ENCODE measurements at regions not wholly inside any gene's neighbourhood (a gene's known extent, or its start where the extent isn't known, plus 50 kb on each side); places are given as distances from the start of the nearest gene placed in this dataset.

DNA sequence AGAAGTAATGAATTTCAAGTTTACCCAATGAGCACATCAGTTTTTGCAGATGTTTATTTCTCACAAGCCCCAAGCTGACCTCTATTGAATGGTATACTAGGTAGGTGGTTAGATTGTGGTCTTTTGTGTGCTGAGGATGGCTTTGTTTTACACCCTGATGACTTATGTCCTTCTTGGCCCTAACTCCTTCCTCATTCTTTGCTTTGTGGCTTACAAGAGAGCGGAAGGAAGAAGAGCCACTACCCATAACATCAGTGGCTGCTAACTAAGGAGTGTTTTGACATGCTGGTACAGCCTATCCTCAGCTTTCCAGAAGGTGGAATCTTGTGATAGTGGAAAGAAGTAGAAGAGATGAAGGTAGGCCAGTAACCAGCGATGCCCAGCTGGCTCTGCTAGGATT is 85.7 kb upstream of the NTRK2 start:
- no peak for DNase-seq (ENCODE audit: low read depth)

DNA sequence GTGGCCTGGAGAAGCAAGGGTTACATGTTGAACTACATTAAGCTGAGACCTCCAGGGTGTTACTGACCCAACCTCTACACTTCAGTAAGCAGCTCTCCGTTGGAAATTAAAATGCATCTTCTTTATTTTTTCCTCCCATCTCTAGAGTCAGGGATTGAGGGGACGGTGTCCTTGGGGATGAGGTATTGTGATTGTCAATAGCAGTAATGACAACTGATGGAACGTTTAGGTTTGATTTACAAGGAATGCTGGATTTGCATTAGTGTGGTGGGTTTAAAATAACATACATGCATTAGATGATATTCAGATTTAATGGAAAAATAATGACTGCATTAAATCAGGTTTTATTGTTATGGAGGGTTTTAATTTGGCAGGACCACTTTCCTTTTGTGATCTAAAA is 82.9 kb upstream of the NTRK2 start:
- DNase-seq (ENCODE audit: low read depth) = no peak

DNA sequence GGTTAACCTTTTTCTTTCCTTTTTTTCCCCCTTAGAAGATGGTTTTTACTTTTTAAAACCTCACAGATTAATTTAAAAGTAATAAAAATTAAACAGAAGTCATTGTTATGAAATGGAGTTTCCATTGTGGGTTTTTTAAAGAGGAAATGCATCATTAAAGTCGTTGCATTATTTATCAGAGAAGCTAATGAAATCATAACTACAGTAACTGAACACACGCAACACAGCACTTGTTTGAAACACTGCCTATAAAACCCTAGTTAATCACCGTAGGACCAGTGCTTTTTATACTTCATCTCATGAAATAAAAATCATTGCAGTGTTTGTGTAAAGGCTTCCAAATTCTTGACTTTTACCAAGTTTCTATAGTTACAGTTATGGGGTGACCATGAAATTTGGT is 82.4 kb upstream of the NTRK2 start:
- DNase-seq (ENCODE audit: low read depth) = no peak

DNA sequence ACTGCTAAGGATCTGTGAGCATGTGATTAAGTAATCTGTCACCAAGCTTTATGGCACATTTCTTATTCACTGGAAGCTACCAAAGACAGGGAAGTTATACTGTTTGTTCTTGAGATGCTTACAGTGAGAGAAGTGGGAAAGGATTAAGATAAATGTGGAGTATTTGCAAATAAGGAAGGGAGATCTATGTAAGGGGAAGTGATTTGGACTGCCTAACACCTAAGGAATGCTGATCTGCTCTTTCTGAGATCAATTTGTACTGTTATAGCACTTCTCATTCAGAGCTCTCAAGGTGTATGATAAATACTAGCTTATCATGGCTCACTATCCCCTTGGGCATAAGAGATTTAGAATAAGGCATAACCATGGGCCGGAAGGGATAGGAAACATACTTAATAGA is 80.0 kb upstream of the NTRK2 start:
- no peak for DNase-seq (ENCODE audit: low read depth)

DNA sequence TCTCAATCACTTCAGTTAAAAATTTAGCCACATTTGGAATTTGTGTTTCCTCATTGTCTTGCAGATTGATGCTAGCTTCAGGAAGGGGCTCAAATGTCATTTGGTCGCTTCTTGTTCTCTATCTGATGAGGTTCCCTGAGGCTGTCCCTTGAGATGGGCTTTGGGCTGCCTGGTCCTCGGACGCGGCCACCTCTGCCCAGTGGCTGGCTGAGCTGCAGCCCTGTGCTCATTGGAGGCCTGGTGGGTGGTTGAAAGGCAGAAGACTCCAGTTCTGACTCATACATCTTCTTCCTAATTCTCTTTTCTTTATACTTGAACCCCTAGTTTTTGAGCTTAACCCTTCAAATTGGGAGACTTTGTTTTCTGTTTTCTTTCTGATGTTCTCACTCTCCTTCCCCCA is 78.8 kb upstream of the NTRK2 start:
- DNase-seq (ENCODE audit: low read depth) = no peak

DNA sequence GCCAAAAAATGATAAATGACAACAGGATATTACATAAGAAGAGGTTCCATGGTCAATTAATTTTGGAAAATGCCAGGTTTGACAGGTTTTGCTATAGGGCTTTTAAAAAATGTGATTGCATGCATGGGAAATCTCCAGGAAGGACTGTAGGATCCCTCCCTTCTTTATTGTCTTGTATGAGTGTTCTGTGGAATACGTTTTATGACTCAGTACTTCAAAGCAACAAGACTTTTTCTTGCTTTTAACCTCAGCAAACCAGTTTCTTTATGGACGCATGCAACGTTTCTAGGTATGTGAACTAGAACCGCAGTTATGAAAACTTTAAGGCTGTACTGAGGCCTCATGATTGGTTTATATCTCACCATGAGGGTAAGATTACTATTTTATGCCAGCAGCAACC is 76.6 kb upstream of the NTRK2 start:
- no peak for DNase-seq (ENCODE audit: low read depth)

DNA sequence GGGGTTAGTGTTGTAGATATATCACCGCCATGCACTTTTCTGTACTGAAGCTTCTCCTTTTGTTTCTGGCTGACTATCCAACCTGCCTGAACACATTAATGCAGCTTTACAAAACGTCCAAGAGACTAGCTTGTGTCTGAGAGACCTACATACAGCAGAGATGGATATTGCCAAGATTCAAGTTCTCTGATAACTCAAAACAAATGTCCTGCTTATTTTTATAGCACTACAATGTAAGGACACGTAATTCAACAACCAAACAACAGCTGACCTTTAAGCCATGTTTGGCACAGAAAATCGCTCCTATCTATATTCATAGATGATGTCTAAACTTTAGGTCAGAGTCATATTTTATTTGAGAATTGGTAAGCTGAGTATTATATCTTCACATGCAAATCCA is 76.2 kb upstream of the NTRK2 start:
- DNase-seq (ENCODE audit: low read depth) = no peak

DNA sequence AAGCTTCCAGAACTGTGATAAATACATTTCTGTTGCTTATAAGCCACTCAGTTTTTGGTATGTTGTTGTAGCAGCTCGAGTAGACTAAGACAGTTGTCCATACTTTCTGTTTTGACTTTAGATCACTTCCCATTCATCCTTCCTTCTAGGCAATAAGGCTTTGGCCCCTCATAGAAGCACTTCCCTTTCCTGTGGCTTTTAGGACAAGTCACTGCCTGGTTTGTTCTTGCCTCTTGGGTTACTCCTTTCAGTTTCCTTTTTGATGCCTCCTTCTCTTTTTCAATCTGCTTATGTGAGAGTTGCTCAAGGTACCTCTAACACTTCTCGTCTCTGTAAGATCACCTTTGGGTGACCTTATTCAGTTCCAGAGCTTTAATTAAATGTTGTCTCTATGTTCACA is 72.4 kb upstream of the NTRK2 start:
- no peak for DNase-seq (ENCODE audit: low read depth)

DNA sequence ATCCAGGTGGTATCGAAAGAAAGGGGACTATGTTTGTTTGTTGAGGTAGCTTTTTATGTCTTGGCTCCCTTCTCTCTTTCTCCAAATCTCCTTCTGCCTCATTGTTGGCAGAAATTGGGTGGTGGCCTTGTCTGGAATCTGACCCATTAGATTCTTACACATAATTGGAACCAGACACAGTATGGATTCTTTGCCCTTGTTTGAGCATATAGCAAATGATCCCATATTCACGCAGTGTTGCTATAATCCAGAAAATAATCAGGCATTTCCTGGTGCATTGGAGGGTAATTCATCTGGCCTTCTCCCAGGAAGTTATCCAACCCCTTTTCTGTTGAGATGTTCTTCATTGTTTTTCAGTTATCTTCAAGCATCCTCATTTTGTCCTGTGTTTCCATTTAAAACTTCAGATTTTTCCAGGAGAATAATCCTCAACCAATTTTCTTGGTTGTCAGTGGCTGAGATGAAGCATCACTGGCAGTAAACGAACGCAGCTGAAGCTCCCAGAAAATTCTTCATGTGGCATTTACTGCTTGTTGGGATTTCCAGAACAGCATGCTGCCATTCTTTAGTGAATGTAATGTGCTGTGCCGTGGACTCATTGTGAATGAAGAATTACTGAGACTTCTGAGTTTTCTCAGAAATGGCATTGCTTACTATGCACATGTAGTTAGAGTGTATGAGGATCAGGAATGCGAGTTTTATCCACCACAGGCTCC is 70.5 kb upstream of the NTRK2 start:
- no peak for DNase-seq (ENCODE audit: low read depth)

DNA sequence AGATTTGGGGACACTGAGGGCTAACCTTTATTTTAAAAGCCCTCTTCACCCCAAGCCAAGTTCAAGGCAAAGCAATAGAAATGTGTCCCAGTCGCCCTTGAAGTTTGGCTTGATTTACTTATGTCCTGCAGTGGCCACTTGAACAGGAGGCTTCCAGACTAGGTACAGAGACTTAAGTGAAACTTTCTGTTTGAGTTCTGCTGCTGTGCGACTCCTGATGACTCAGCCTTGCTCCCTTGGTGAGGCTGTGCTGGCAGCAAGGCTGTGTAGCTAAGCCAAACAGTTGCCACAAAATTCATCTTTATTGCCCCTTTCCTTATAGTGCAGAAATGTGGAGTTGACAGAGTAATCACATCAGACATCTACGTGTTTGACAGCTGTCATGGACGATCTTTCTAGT is 68.8 kb upstream of the NTRK2 start:
- DNase-seq (ENCODE audit: low read depth) = no peak

DNA sequence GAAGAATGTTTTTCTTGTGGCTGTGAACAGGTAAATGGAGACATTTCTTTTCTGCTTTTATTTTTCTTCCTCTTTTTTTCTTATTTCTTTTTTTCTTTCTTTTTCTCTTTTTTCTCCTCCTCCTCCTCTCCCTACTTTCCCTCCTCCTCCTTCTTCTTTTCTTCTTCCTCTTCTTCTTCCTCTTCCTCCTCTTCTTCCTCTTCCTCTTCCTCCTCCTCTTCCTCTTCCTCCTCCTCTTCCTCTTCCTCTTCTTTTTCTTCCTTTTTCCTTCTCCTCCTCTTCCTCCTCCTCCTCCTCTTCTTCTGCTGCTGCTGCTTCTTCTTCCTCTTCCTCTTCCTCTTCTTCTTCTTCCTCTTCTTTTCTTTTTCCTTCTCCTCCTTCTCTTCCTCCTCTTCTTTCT is 65.3 kb upstream of the NTRK2 start:
- DNase-seq (ENCODE audit: low read depth) = no peak

DNA sequence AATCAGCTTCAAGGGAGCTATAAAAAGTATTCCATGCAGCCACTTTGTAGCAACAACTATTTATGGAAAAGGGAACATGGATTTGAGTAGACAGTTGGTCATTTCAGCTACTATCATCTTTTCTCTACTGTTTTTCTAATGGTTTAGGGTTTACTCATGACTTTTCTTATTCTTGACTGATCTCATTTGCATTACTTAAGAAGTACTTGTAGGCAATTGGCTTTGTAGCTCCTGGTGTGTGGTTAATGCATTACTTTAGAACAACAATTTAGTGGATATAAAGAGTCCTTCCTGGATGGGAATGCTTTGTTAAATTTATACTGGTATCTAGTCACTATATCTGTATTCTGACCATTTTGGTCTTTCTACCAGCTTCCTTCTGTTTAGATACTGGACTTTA is 59.8 kb upstream of the NTRK2 start:
- DNase-seq (ENCODE audit: low read depth) = no peak

DNA sequence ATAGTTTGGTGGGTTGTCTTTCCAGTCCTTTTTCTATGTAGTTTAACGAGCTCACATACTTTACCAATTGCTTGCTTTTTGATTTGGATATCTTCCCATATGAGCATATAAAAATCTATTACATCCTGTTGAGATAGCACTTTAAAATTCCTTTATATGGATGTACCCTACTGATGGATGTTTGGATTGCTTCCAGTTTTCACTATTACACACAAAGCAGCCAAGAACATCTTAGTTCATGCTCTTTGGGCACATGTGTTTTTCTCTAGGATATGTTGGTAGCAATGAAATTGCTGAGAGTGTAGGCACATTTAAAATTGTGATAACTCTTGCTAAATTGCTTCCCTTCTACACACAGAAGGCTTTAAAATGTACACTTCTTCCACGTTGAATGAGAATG is 56.1 kb upstream of the NTRK2 start:
- no peak for DNase-seq (ENCODE audit: low read depth)

DNA sequence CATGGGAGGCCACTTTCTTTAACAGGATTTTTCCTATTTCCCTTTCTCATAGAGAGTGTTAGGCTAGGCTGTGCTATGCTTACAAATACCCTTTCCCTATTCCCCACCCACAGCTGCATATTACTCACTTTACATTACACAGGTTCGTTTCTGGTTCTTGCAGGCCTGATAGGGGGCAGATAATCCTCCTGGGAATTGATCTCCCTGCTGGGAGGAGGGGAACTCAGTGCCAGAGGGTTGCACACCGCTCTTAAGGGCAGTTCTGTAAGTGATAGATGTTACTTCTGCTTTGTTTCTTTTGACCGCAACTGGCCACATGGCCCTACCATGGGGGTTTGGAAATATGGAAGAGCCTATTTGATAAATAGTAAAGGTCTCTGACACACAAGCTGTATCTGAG is 54.0 kb upstream of the NTRK2 start:
- DNase-seq (ENCODE audit: low read depth) = no peak

DNA sequence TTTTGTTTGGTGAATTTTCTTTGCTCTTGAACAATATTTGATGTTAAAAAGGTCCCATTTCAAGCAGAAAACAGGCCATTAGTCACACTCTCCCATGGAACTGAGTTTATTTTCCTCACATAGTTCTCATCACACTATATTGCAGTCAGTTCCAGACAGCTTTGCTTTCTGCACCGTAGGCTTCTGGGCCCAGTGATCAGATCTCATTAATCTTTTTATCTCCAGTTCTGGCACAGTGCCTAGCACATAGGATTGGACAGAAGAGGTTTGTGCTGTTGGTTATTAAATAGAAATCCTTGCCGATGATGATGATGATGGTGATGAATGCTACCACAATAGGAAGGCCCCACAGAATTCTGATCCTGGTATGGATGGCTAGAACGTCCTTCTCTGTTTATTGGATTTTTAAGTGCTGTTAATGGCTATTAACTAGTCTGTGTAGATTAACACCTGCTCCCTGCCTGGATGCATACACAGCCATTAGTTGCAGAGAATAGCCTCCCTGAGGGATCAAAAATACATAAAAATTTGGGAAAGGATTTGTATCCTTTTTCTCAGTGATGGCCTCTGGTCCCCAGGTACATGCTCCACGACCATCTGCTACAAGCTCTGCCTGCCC is 52.0 kb upstream of the NTRK2 start:
- DNase-seq (ENCODE audit: low read depth) = no peak

Data from LHCN-M2 (cell line).